CD4-positive, alpha-beta T cell (primary cell): ENCODE measurements at regions not wholly inside any gene's neighbourhood (a gene's known extent, or its start where the extent isn't known, plus 50 kb on each side); places are given as distances from the start of the nearest gene placed in this dataset.
"Not testable (repeated sequence)": the region's sequence is repeated elsewhere in the genome, so short reads cannot be mapped to it uniquely, and the experiment has no call there.

Source experiments
- ATAC-seq: fragments of 200-7000 bp; cut with Tn5 transposase; one replicate; pipeline ENCODE4 v1.10.0; 2022; ENCODE audit warnings: mild to moderate bottlenecking; ENCODE audit not compliant: poor library complexity
- CTCF ChIA-PET: fragments of 350-600 bp; sonication (Branson Sonifier 250); formaldehyde crosslinking; loops from one replicate; lab custom pipeline; 2021; ENCODE audit warnings: antibody characterized with exemption, inconsistent platforms; lab: Charles Lee
- POLR2A ChIA-PET: fragments of 350-600 bp; sonication (Branson Sonifier 250); formaldehyde crosslinking; loops from one replicate; lab custom pipeline; 2021; ENCODE audit warnings: antibody characterized with exemption, inconsistent platforms; lab: Charles Lee
- DNase-seq, 14 experiments: peaks; one replicate each; pipeline ENCODE4 v3.0.0-alpha.2; 2013 to 2020; ENCODE audit warnings: mixed read lengths in 2 of 14
- H3K27ac ChIP-seq, 2 donors: one replicate each; pipeline versions ENCODE4 v1.5.1 to v1.7.0; 2013; ENCODE audit warnings: low read length in 2 of 2, low read depth in 1 of 2, mild to moderate bottlenecking in 1 of 2
- H3K27me3 ChIP-seq, 2 experiments: 1 replicate in 1 of 2; 2 replicates in 1 of 2; pipeline versions ENCODE4 v1.6.1 to v1.7.0; 2013; ENCODE audit warnings: low read length in 2 of 2, control low read depth in 1 of 2, mild to moderate bottlenecking in 1 of 2, moderate library complexity in 1 of 2; ENCODE audit not compliant: insufficient read depth in 2 of 2, control insufficient read depth in 1 of 2
- H3K36me3 ChIP-seq: one replicate; pipeline ENCODE4 v1.6.1; 2013; ENCODE audit warnings: low read length, control low read depth; ENCODE audit not compliant: insufficient read depth
- H3K4me1 ChIP-seq: one replicate; pipeline ENCODE4 v1.6.1; 2013; ENCODE audit warnings: low read length, control low read depth; ENCODE audit not compliant: insufficient read depth
- H3K4me3 ChIP-seq: one replicate; pipeline ENCODE4 v1.5.1; 2013; ENCODE audit warnings: mild to moderate bottlenecking, low read length, moderate library complexity
- H3K9me3 ChIP-seq, 2 experiments: 1 replicate in 1 of 2; 2 replicates in 1 of 2; pipeline versions ENCODE4 v1.6.1 to v1.7.0; 2013; ENCODE audit warnings: low read length in 2 of 2, mild to moderate bottlenecking in 2 of 2, control low read depth in 1 of 2, moderate library complexity in 1 of 2; ENCODE audit not compliant: control insufficient read depth in 1 of 2, insufficient read depth in 1 of 2
- H3K27ac Mint-ChIP-seq: one replicate; pipeline ENCODE4 v1.8.0; 2020; ENCODE audit warnings: mixed read lengths
- H3K27me3 Mint-ChIP-seq: one replicate; pipeline ENCODE4 v1.8.0; 2021; ENCODE audit warnings: mixed read lengths
- H3K36me3 Mint-ChIP-seq: one replicate; pipeline ENCODE4 v1.8.0; 2021; ENCODE audit warnings: low read depth, mixed read lengths
- H3K4me1 Mint-ChIP-seq: one replicate; pipeline ENCODE4 v1.8.0; 2021; ENCODE audit warnings: low read depth, mixed read lengths
- H3K4me3 Mint-ChIP-seq: one replicate; pipeline ENCODE4 v1.8.0; 2020; ENCODE audit warnings: mild to moderate bottlenecking, mixed read lengths
- H3K9me3 Mint-ChIP-seq: one replicate; pipeline ENCODE4 v1.8.0; 2020; ENCODE audit warnings: mixed read lengths
- intact Hi-C, 2 experiments: fragments of 100-400 bp; cut with DNase I in 1 of 2; cut with micrococcal nuclease in 1 of 2; formaldehyde crosslinking; loops; one replicate each; pipeline versions ENCODE4 v1.15.1 to v1.9.0; 2023 to 2025; cut with DNase I, micrococcal nuclease
- TF ChIP-seq, protein P1 (sequence below): fragments of 200-600 bp; IDR thresholded peaks from one replicate; pipeline ENCODE4 v1.8.0; 2022; ENCODE audit warnings: antibody characterized with exemption, mild to moderate bottlenecking

DNA sequence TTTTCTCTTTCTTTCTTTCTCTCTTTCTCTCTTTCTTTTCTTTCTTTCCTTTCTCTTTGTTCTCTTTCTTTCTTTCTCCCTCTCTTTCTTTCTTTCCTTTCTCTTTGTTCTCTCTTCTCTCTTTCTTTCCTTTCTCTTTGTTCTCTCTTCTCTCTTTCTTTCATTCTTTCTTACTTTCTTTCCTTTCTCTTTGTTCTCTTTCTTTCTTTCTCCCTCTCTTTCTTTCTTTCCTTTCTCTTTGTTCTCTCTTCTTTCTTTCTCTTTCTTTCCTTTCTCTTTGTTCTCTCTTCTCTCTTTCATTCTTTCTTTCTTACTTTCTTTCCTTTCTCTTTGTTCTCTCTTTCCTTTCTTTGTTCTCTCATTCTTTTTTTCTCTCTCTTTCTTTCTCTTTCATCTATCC, 617.4 kb downstream of the CDH8 start:
- H3K4me3 Mint-ChIP-seq, H3K36me3 Mint-ChIP-seq, H3K4me1 Mint-ChIP-seq, ATAC-seq, H3K27me3 ChIP-seq, H3K4me3 ChIP-seq, H3K27me3 Mint-ChIP-seq, H3K27ac Mint-ChIP-seq, H3K9me3 ChIP-seq, intact Hi-C loops, DNase-seq, CTCF ChIA-PET, H3K36me3 ChIP-seq, H3K27ac ChIP-seq, POLR2A ChIA-PET, H3K4me1 ChIP-seq: not testable (repeated sequence)
- H3K9me3 Mint-ChIP-seq = peaks cover 13% of the 10 kb centered on the region
- TF ChIP-seq, protein P1, sequence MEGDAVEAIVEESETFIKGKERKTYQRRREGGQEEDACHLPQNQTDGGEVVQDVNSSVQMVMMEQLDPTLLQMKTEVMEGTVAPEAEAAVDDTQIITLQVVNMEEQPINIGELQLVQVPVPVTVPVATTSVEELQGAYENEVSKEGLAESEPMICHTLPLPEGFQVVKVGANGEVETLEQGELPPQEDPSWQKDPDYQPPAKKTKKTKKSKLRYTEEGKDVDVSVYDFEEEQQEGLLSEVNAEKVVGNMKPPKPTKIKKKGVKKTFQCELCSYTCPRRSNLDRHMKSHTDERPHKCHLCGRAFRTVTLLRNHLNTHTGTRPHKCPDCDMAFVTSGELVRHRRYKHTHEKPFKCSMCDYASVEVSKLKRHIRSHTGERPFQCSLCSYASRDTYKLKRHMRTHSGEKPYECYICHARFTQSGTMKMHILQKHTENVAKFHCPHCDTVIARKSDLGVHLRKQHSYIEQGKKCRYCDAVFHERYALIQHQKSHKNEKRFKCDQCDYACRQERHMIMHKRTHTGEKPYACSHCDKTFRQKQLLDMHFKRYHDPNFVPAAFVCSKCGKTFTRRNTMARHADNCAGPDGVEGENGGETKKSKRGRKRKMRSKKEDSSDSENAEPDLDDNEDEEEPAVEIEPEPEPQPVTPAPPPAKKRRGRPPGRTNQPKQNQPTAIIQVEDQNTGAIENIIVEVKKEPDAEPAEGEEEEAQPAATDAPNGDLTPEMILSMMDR = peak; percentile 37

DNA sequence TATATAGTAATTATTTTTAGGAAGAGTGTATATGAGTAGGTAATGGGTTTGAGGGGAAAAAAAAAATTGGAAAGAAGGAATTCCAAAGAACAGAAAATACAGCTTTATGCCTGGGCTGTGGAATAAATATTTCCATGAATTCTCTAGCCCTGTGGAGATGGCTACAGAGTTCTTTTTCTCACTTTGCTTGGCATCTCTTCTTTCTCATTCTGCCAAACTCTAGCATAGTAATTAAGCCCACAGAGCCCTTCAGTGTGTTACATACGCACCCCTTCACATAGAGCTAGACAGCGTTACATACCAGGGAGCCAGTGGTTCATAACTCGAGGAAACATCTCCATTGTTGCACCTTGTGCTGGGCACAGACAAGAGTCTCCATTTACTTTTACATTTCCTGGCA, 621.1 kb downstream of the CDH8 start:
- no peak overlapping the region for H3K4me3 ChIP-seq
- intact Hi-C loops = no loop called here
- no peak overlapping the region for H3K27ac ChIP-seq
- Mint-ChIP-seq H3K4me3 (no peak overlapping the region), H3K4me1 (no peaks in the 10 kb centered on the region), H3K36me3 (no peaks in the 10 kb centered on the region), H3K27ac (no peak overlapping the region), H3K9me3 (peaks cover 15% of the 10 kb centered on the region), H3K27me3 (no peaks in the 10 kb centered on the region)
- peaks cover 0 to 7% of the 10 kb centered on the region in 2 experiments for H3K9me3 ChIP-seq
- TF ChIP-seq, protein P1 = no peak
- H3K4me1 ChIP-seq = no peaks in the 10 kb centered on the region
- no peaks in the 10 kb centered on the region for H3K27me3 ChIP-seq
- CTCF ChIA-PET = no interaction called here
- DNase-seq (no peak), ATAC-seq (no peak)
- POLR2A ChIA-PET = no interaction called here
- no peaks in the 10 kb centered on the region for H3K36me3 ChIP-seq

DNA sequence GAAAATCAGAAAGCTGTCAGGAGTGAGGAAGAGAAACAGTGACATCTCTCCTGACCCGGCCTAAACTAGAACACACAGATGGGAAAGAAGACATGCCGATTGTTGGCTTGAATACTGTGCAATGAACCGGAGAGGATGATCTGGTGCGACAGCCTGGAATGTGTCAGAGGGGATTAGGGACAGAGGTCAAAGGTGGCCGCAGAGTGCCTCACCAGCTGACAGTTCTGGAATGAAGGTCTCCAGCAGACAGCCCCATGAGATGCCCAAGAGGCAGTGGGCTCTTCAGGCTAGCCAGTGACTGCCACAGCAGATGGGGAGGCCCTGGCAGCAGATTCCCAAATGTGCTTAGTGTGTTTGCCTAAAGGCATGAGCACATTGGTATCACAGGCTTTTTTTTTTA, 623.2 kb downstream of the CDH8 start:
- CTCF ChIA-PET = no interaction called here
- TF ChIP-seq, protein P1 = no peak
- POLR2A ChIA-PET = no interaction called here

More for the DNA sequence above, 623.2 kb downstream of the CDH8 start:
- peaks cover 18% of the 10 kb centered on the region for H3K9me3 Mint-ChIP-seq
- no peak overlapping the region for H3K27ac Mint-ChIP-seq
- no peak overlapping the region for H3K4me3 ChIP-seq
- no peak overlapping the region for H3K4me3 Mint-ChIP-seq
- intact Hi-C loops = no loop called here
- H3K9me3 ChIP-seq = peaks cover 0 to 7% of the 10 kb centered on the region in 2 experiments
- no peaks in the 10 kb centered on the region for H3K4me1 Mint-ChIP-seq
- no peaks in the 10 kb centered on the region for H3K27me3 Mint-ChIP-seq
- DNase-seq = no peak
- ATAC-seq = no peak
- no peaks in the 10 kb centered on the region for H3K36me3 ChIP-seq
- no peaks in the 10 kb centered on the region for H3K27me3 ChIP-seq
- H3K4me1 ChIP-seq = no peaks in the 10 kb centered on the region
- no peaks in the 10 kb centered on the region for H3K36me3 Mint-ChIP-seq
- no peak overlapping the region for H3K27ac ChIP-seq
